DMS79 treated with DMSO at 0.1 percent for 48 hours (cell line): ENCODE measurements at regions not wholly inside any gene's neighbourhood (a gene's known extent, or its start where the extent isn't known, plus 50 kb on each side); places are given as distances from the start of the nearest gene placed in this dataset.

Source experiments
- DNase-seq: peaks from one replicate; lab custom pipeline; 2025; lab: John Stamatoyannopoulos, UW

DNA sequence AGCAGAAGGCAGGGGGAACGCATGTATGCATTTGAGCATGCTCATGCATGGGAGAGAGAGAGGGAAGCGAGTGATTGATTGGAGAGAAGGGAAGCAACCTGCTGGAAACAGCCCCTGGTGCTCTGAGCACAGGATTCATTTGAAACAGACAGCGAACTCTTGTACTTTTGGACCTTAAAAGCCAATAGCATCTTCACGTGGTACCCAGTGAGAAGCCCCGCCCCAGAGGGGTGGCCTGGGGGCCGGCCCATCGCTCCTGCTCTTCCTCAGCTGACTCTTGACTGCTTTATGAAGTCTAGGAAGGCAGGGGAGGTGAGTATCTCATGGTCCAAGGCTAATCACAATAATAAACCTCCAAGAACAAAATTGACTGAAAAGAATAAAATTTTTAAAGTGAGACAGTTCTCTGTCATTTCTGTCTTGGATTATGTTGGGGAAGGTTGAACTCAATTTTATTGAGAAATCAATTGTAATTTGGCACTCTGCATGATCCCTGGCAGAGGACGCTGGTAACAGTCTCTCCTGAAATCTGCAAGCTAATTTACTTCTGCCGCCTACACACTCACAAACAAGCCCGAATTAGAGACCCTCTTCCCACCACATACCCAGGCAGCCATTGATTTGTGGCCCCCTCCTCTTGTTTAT is 168.2 kb upstream of the PPARGC1A start:
- DNase-seq, result no peak

DNA sequence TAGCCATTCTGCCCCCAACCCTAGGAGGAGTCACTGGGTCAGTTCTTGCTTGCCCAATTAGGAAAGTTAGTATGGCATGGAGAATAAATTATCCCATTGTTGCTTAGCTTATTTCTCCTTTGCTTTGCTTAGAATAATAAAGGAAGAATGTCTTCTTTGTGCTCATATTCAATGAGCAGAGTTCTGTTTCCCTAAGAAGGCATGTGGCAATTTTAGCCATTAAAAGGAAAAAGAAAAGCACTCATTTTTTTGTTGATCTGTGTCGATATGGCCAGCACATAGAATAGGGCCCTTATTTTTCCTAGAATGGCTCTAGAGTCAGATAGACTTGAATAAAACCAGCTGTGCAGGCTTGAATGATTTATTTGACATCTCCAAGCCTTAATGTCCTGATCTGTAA is 166.4 kb upstream of the PPARGC1A start:
- DNase-seq, result no peak

- no peak for DNase-seq
Observed at GRCh38 chr4:24055623-24056022, 165.8 kb upstream of the PPARGC1A start.

- no peak for DNase-seq
Observed at GRCh38 chr4:24054910-24055309, 165.1 kb upstream of the PPARGC1A start.

GRCh38 chr4:24053934-24054333 is 164.1 kb upstream of the PPARGC1A start:
- no peak for DNase-seq

GRCh38 chr4:24044610-24045589 is 155.1 kb upstream of the PPARGC1A start:
- DNase-seq, result no peak

- DNase-seq, result no peak
Observed at GRCh38 chr4:24042094-24042493, 152.2 kb upstream of the PPARGC1A start.

GRCh38 chr4:24040811-24041210 is 151.0 kb upstream of the PPARGC1A start:
- no peak for DNase-seq

GRCh38 chr4:24033626-24034025 is 143.8 kb upstream of the PPARGC1A start:
- DNase-seq, result no peak

DNA sequence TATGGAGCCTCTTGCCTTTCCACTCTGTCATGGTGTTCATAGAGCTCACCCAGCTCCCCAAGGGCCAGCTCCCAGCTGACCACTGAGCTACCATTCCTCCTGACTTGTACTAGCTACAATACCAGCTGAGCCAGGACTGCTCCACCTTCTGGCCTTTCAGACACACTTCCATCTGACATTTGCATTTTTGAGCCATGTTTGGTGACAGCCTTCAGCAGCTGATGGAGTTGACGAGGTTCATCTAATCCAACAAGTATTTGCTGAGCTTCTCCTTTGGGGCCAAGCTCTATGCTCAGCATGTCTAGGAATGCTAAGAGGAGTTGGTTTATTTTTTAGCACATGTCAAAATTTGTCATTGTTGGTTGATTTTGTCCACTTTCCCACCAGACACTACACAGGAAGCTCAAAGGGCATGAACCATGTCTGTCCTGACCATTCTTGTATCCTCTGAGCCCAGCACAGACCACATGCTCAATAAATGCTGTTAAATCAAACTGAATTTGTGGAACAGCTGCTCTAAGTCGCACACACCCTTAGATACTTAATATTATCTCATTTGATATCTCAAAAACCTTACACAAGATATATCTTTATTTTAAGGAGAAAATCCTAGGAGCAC is 142.6 kb upstream of the PPARGC1A start:
- no peak for DNase-seq

- no peak for DNase-seq
Observed at GRCh38 chr4:24026596-24026995, 136.7 kb upstream of the PPARGC1A start.

DNA sequence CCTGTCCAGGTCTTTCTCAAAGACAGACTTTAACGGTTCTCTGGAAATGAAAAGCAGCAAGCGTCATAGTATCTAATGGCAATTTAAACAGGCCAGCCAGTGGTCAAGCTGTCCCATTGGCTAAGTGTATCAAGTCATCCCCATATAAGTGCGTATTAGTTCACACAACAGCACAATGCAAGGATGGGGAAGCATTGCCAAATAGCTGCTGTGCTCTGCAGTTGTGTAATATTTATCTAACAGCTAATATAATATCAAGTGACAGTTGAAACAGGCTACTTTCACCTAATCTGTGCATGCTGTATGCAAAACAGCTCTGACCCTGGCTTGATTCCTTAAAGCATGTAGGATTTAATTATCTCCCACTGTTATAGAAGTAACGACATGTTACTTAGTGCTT is 134.8 kb upstream of the PPARGC1A start:
- DNase-seq, result no peak

DNA sequence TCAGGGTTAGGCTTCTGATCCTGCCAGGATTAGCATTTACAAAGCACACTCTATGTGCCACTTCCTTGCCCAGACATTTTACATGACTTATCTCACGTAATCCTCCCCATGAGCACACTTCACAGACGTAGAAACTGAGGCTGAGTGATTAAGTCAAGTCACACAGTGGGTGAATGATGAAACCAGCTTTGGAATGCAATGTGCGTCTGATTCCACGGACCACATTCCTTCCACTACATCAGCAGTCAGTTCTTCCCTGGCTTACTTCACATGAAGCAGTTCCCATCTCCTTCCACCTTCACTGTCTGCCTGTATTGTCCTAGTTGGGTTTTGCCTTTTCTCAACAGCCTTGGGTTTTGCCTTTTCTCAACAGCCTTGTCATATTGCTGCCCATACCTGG is 134.3 kb upstream of the PPARGC1A start:
- no peak for DNase-seq

GRCh38 chr4:24015782-24016181 is 125.9 kb upstream of the PPARGC1A start:
- DNase-seq, result no peak

GRCh38 chr4:24013668-24014422 is 124.0 kb upstream of the PPARGC1A start:
- DNase-seq, result no peak

DNA sequence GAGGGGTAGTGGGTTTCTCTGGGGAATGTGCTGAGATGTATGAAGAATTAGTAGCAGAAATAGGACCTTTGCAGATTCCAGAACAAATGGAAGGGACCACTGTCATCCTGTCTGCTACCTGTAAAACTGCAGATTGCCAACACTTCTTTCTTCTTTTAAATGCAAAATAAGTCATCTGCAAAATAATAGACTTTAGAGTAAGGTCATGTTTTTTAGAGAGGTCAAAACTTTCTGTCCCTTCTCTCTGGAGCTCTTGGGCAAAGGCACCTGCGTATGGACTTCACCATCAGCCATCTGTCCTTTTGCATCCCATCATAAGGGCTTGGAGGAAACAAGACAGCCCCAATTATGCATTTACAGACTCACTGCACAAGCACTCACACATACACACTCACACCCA is 121.1 kb upstream of the PPARGC1A start:
- DNase-seq, result no peak

DNA sequence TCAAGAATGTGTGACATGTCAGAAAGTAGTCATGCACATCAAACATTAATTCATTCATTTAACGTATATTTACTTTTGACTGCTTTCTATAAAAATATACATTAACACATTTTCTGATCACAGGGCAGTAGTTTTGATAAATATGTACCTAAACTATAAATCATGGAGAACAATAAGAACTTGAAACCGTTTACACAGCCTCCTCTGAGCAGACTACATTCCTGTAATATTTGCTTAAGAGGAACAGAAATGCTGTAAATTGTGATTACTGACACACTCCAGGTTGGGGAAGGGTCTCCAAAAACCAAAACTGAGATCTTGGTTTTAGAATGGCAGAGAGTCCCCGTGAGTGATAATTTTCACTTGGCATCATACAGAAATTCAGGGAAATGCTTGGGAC is 120.7 kb upstream of the PPARGC1A start:
- DNase-seq, result no peak

DNA sequence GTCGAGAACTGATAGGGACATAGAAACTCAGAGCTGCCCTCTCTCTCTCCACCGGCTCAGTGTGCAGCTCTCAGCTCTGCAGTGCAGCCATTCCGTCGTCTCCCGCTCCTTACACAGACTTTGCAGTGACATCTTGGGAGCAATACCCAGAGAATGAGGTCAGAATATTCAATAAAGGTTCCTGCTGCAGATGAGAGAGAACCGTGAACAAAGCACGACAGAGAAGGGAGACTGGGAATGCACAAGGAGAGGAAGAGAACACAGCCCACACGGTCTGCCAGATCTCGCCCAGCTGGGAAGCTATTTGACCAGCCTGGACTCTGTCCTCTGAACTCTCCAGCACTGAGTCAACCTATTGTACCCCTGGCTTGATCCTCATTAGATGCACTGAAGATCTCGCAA is 118.0 kb upstream of the PPARGC1A start:
- DNase-seq, result no peak

GRCh38 chr4:24006269-24006668 is 116.4 kb upstream of the PPARGC1A start:
- DNase-seq, result no peak

DNA sequence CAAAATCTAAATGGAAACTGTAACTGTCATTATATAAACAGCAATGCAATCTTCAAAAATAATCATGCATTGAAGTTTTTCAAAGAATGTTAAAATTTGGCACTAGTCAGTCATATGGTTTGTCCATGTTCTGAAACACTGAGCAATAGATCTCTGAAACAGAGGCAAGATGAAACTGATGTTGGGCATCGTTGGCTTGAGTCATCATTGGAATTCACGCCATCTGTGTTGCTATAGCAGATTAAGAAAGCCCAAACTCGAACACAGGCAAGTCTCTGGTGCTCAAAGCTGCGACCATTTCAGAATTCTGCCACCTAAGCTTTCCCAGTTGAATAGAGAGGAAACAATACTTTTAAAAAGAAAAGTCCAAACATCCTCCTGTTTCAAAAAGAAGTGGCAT is 114.1 kb upstream of the PPARGC1A start:
- no peak for DNase-seq

DNA sequence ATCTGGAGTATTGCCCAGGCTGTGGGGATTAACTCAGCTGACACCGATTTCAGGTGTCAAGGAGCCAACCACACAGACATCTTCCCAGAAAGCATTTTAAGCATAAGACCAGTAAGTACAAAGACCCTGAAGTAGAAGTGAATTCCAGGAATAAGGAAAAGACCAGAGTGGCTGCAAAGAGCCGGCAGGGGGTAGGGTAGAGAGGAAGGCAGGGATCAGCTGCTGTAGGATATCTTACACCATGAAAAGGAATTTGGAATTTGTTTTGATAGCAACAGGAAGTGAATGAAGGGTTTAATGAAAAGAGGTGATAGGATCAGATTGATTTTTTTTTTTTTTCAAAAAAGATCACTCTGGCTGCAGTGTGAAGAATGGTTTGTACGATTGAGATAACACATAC is 113.6 kb upstream of the PPARGC1A start:
- no peak for DNase-seq

GRCh38 chr4:24002330-24002966 is 112.6 kb upstream of the PPARGC1A start:
- no peak for DNase-seq
